Stomach (tissue), 4 donors: ENCODE measurements at regions not wholly inside any gene's neighbourhood (a gene's known extent, or its start where the extent isn't known, plus 50 kb on each side); places are given as distances from the start of the nearest gene placed in this dataset.

ENCODE experiments used
- EP300 ChIP-seq: sonication (generic); formaldehyde crosslinking; IDR thresholded peaks from one replicate; pipeline ENCODE4 v1.6.1; 2017; ENCODE audit warnings: antibody characterized with exemption
- TF ChIP-seq, protein P1 (sequence below), 7 experiments: fragments of 450-650 bp in 4 of 7; fragments of 200-600 bp in 3 of 7; sonication (generic) in 3 of 7; IDR thresholded peaks; one replicate each; pipeline ENCODE4 v1.5.1; 2016 to 2019; ENCODE audit warnings: antibody characterized with exemption in 7 of 7, control low read depth in 2 of 7, mild to moderate bottlenecking in 1 of 7

DNA sequence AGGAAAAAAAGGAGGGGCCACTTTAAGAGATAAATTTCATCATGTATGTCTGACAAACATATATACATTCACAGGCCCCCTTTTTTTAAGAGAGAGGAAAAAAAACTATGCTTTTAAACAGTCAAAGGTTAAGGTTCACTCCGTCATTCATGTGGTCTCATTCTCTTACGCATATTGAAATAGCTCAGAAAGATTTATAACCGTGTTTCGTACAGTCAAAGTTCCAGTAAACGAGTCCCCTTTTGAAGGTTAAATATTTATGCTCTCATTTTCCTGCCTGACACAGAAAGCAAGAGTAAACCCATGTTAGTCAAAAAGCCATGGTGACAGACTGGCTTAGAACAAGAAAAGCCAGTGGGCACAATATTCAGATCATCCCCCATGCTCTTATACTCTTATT lies 248.0 kb upstream of the ARRDC4 start:
- TF ChIP-seq, protein P1, sequence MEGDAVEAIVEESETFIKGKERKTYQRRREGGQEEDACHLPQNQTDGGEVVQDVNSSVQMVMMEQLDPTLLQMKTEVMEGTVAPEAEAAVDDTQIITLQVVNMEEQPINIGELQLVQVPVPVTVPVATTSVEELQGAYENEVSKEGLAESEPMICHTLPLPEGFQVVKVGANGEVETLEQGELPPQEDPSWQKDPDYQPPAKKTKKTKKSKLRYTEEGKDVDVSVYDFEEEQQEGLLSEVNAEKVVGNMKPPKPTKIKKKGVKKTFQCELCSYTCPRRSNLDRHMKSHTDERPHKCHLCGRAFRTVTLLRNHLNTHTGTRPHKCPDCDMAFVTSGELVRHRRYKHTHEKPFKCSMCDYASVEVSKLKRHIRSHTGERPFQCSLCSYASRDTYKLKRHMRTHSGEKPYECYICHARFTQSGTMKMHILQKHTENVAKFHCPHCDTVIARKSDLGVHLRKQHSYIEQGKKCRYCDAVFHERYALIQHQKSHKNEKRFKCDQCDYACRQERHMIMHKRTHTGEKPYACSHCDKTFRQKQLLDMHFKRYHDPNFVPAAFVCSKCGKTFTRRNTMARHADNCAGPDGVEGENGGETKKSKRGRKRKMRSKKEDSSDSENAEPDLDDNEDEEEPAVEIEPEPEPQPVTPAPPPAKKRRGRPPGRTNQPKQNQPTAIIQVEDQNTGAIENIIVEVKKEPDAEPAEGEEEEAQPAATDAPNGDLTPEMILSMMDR (IDR thresholded peaks at IDR 0.05), result no peak
- no peak for TF ChIP-seq EP300
